Activated CD8-positive, alpha-beta T cell treated with anti-CD3 and anti-CD28 coated beads for 36 hours (primary cell): ENCODE measurements at regions not wholly inside any gene's neighbourhood (a gene's known extent, or its start where the extent isn't known, plus 50 kb on each side); places are given as distances from the start of the nearest gene placed in this dataset.

Source experiments
- ATAC-seq: fragments of 200-7000 bp; cut with Tn5 transposase; one replicate; pipeline ENCODE4 v1.10.0; 2021; ENCODE audit warnings: mild to moderate bottlenecking, moderate library complexity
- CTCF ChIA-PET: fragments of 350-600 bp; sonication (Branson Sonifier 250); formaldehyde crosslinking; loops from one replicate; lab custom pipeline; 2021; ENCODE audit warnings: antibody characterized with exemption; lab: Charles Lee
- POLR2A ChIA-PET: fragments of 350-600 bp; sonication (Branson Sonifier 250); formaldehyde crosslinking; loops from one replicate; lab custom pipeline; 2021; ENCODE audit warnings: antibody characterized with exemption; lab: Charles Lee
- DNase-seq: peaks from one replicate; pipeline ENCODE4 v3.0.0-alpha.2; 2020
- H3K27ac Mint-ChIP-seq: one replicate; pipeline ENCODE4 v1.8.0; 2021; ENCODE audit warnings: mild to moderate bottlenecking, mixed read lengths
- H3K27me3 Mint-ChIP-seq: one replicate; pipeline ENCODE4 v1.8.0; 2021; ENCODE audit warnings: mixed read lengths
- H3K36me3 Mint-ChIP-seq: one replicate; pipeline ENCODE4 v1.8.0; 2021; ENCODE audit warnings: low read depth, mixed read lengths
- H3K4me1 Mint-ChIP-seq: one replicate; pipeline ENCODE4 v1.8.0; 2021; ENCODE audit warnings: low read depth, mixed read lengths
- H3K4me3 Mint-ChIP-seq: one replicate; pipeline ENCODE4 v1.8.0; 2021; ENCODE audit warnings: mild to moderate bottlenecking, moderate library complexity, mixed read lengths
- H3K9me3 Mint-ChIP-seq: one replicate; pipeline ENCODE4 v1.8.0; 2021; ENCODE audit warnings: mixed read lengths
- CTCF ChIP-seq: fragments of 200-600 bp; IDR thresholded peaks from one replicate; pipeline ENCODE4 v1.8.0; 2022; ENCODE audit warnings: antibody characterized with exemption, mild to moderate bottlenecking
- intact Hi-C: fragments of 100-400 bp; cut with micrococcal nuclease; formaldehyde crosslinking; loops from one replicate; pipeline ENCODE4 v1.10.0; 2022

GRCh38 chr12:71008616-71009015 is 88.1 kb upstream of the PTPRR start:
- Mint-ChIP-seq H3K4me3 (no peak overlapping the region), H3K4me1 (no peaks in the 10 kb centered on the region), H3K27me3 (no peaks in the 10 kb centered on the region), H3K9me3 (no peaks in the 10 kb centered on the region), H3K27ac (no peak overlapping the region), H3K36me3 (no peaks in the 10 kb centered on the region)
- ATAC-seq (no peak), DNase-seq (no peak)
- CTCF ChIA-PET, result interaction anchor here (1.0 kb wide), 1 partner anchor 9 kb away, joined by 3 read pairs; no protein-coding TSS in a partner anchor
- intact Hi-C loops, result no loop called here
- no peak for TF ChIP-seq CTCF
- POLR2A ChIA-PET, result no interaction called here

- H3K4me3 Mint-ChIP-seq, result no peak overlapping the region
- intact Hi-C loops, result no loop called here
- no peaks in the 10 kb centered on the region for H3K36me3 Mint-ChIP-seq
- no peaks in the 10 kb centered on the region for H3K4me1 Mint-ChIP-seq
- POLR2A ChIA-PET, result no interaction called here
- no peak for DNase-seq
- CTCF ChIA-PET, result no interaction called here
- H3K27ac Mint-ChIP-seq, result no peak overlapping the region
- no peak for TF ChIP-seq CTCF
- no peaks in the 10 kb centered on the region for H3K9me3 Mint-ChIP-seq
- H3K27me3 Mint-ChIP-seq, result no peaks in the 10 kb centered on the region
- ATAC-seq, result no peak
These were observed 87.4 kb upstream of the PTPRR start for GRCh38 chr12:71007781-71008404.

GRCh38 chr12:71007020-71007419 is 86.5 kb upstream of the PTPRR start:
- Mint-ChIP-seq H3K27me3 (no peaks in the 10 kb centered on the region), H3K4me1 (no peaks in the 10 kb centered on the region), H3K27ac (no peak overlapping the region), H3K36me3 (no peaks in the 10 kb centered on the region), H3K4me3 (no peak overlapping the region), H3K9me3 (no peaks in the 10 kb centered on the region)
- no peak for TF ChIP-seq CTCF
- CTCF ChIA-PET, result no interaction called here
- intact Hi-C loops, result no loop called here
- ATAC-seq (no peak), DNase-seq (no peak)
- POLR2A ChIA-PET, result no interaction called here

- POLR2A ChIA-PET, result no interaction called here
- intact Hi-C loops, result no loop called here
- ATAC-seq (no peak), DNase-seq (no peak)
- Mint-ChIP-seq H3K4me1 (no peaks in the 10 kb centered on the region), H3K27ac (no peak overlapping the region), H3K36me3 (no peaks in the 10 kb centered on the region), H3K27me3 (no peaks in the 10 kb centered on the region), H3K9me3 (no peaks in the 10 kb centered on the region), H3K4me3 (no peak overlapping the region)
- TF ChIP-seq CTCF, result no peak
- CTCF ChIA-PET, result no interaction called here
These were observed 84.6 kb upstream of the PTPRR start for GRCh38 chr12:71005166-71005565.

- Mint-ChIP-seq H3K36me3 (no peaks in the 10 kb centered on the region), H3K9me3 (no peaks in the 10 kb centered on the region), H3K4me1 (no peaks in the 10 kb centered on the region), H3K4me3 (no peak overlapping the region), H3K27ac (no peak overlapping the region), H3K27me3 (no peaks in the 10 kb centered on the region)
- DNase-seq, result no peak
- intact Hi-C loops, result no loop called here
- TF ChIP-seq CTCF, result no peak
- CTCF ChIA-PET, result no interaction called here
- ATAC-seq, result no peak
- POLR2A ChIA-PET, result no interaction called here
These were observed 84.0 kb upstream of the PTPRR start for GRCh38 chr12:71004578-71004977.
